Astrocyte (in vitro differentiated cells and primary cell): ENCODE measurements at regions not wholly inside any gene's neighbourhood (a gene's known extent, or its start where the extent isn't known, plus 50 kb on each side); places are given as distances from the start of the nearest gene placed in this dataset.

Experiments used
- EZH2 ChIP-seq: IDR thresholded peaks from 2 replicates; pipeline ENCODE4 v1.6.1; 2012; ENCODE audit warnings: mild to moderate bottlenecking, low read length, inconsistent platforms; ENCODE audit not compliant: insufficient read depth
- TF ChIP-seq, protein P1 (sequence below): IDR thresholded peaks from 2 replicates; pipeline ENCODE4 v1.5.1; 2011; ENCODE audit warnings: low read depth, mild to moderate bottlenecking, inconsistent platforms, low read length, moderate library complexity; ENCODE audit not compliant: insufficient read depth

DNA sequence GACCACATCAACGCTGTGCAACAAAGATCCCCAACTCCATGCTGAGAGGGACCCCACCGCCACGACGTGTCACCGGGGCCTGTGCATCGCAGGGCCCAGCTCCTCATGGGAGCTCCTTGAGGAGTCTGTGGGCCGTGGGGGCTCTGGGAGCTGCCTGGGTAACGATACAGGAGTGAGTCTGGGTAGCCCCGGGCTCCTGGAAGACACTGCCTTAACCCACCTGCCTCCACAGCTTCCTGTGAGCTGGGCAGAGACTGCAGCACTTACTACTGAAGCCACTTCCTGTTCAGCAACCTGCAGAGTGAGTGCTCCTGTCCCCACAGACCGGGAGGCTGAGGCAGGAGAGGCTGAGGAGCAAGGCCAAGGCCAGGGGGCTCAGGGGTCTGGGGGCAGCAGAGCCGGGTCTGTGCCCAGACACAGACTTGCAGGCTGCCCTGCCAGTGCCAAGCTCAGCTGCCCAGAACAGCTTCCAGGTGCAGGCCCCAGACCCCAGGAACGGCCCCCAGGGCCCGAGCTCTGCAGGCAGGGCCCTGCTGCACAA lies 226.7 kb downstream of the BRD1 start:
- TF ChIP-seq, protein P1, sequence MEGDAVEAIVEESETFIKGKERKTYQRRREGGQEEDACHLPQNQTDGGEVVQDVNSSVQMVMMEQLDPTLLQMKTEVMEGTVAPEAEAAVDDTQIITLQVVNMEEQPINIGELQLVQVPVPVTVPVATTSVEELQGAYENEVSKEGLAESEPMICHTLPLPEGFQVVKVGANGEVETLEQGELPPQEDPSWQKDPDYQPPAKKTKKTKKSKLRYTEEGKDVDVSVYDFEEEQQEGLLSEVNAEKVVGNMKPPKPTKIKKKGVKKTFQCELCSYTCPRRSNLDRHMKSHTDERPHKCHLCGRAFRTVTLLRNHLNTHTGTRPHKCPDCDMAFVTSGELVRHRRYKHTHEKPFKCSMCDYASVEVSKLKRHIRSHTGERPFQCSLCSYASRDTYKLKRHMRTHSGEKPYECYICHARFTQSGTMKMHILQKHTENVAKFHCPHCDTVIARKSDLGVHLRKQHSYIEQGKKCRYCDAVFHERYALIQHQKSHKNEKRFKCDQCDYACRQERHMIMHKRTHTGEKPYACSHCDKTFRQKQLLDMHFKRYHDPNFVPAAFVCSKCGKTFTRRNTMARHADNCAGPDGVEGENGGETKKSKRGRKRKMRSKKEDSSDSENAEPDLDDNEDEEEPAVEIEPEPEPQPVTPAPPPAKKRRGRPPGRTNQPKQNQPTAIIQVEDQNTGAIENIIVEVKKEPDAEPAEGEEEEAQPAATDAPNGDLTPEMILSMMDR: no peak
- no peak for TF ChIP-seq EZH2
